Kidney glomerular epithelial cell (primary cell): ENCODE measurements at regions not wholly inside any gene's neighbourhood (a gene's known extent, or its start where the extent isn't known, plus 50 kb on each side); places are given as distances from the start of the nearest gene placed in this dataset.
"Not testable (repeated sequence)": the region's sequence is repeated elsewhere in the genome, so short reads cannot be mapped to it uniquely, and the experiment has no call there.

Experiments used
- DNase-seq: peaks from one replicate; lab custom pipeline; 2025; lab: John Stamatoyannopoulos, UW

DNA sequence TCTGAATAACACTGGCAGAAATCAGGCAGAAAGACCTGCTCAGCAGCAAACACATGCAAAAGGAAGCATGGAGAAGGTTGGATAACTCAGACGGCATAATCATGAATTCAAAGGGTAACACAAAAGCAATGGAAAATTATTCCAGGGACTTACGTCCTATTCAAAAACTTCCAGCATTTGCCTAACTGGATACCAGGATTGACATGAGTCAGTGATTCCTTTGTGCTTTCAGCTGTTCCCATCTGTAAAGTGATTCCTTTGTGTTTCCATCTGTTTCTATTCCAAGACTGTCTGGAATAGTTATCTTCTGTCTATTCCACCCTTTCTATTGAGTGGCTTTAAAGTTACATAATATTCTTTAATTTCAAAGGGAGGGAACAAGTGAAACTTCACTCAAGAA lies 1361.7 kb upstream of the CDH9 start:
- no peak for DNase-seq

DNA sequence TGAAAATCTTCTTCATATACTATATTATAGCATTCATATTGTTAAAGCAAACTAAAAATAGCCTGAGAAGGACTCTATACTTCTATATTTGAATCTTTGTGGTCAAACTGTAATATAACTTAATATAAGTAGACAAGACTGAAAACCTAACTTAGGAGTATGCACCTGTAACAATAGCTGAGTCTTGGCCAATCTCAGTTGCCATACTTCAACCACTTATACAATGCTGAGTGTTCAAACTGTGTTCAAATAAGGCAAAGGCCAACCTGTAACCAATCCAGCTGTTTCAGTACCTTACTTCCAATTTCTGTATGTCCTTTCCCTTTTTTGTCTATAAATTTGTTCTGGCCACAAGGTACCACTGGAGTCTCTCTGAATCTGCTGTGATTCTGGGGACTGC lies 1360.8 kb upstream of the CDH9 start:
- DNase-seq, result no peak

- peak; percentile 57 for DNase-seq
Observed at GRCh38 chr5:28398185-28398584, 1359.8 kb upstream of the CDH9 start.

DNA sequence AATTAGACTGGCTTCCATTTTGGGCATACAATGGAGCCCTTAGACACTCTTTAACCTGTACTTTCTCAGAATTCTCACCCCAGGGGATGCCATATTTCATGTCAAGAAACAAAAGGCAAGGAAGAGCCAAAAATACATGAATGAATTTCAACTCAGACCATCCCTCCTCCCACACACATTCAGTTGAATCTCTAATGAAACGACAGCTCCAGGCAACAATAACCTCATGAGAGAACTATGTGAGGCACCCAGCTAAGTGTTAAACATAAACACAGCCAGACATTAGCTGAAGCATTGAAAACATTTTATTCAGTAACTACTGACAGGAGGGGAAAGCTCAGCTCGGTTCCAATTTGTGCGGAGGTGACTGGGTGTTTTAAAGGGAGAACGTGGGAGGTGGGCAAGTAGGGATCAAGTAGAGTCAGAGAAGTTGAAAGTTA lies 1359.1 kb upstream of the CDH9 start:
- peak; percentile 99 for DNase-seq

GRCh38 chr5:28391277-28391676 lies 1352.9 kb upstream of the CDH9 start:
- no peak for DNase-seq

GRCh38 chr5:28390341-28390740 lies 1352.0 kb upstream of the CDH9 start:
- DNase-seq, result no peak

DNA sequence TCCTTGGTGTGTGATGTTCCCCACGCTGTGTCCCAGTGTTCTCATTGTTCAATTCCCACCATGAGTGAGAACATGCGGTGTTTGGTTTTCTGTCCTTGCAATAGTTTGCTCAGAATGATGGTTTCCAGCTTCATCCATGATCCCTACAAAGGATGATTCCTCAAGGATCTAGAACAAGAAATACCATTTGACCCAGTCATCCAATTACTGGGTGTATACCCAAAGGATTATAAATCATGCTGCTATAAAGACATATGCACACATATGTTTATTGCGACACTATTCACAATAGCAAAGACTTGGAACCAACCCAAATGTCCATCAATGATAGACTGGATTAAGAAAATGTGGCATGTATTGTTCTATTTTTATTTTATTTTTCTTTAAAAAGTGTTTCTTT lies 1351.3 kb upstream of the CDH9 start:
- not testable (repeated sequence) for DNase-seq

DNA sequence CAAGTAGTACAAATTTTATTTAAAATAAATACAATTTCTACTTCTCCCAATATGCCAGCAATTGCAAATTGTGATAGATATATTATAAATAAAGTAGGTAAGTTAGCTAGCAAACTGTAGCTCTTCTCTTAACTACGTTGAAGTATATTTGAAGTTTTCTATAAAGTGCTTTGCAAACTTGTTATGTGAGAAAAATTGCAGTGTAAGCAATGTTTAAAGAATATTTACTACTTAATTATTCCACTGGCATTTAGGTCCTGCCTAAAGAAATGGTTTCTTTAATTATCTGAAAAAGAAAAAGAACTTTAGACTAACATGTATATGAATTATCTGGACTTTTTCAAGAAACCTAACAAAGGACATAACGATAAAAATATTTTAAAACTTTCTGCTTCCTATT lies 1350.0 kb upstream of the CDH9 start:
- no peak for DNase-seq

DNA sequence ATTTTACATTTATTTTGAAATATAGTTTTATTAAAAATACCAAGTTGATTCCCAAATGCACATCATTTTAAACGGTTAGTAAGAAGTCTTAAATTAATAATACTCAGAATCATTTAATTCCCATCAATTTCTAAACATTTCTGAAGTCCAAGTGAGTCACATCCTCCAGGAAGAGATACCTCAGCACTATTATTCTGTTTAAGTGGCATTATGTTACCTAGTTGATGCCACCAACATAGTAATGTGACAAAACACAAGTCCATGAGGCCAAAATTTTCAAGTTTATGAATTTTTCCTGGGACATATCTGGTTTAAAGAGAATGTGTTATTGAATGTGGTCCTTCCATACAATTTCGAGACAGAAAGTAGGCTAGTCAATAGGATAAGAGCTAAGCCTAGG lies 1348.3 kb upstream of the CDH9 start:
- no peak for DNase-seq

- no peak for DNase-seq
Observed at GRCh38 chr5:28380167-28380566, 1341.8 kb upstream of the CDH9 start.

DNA sequence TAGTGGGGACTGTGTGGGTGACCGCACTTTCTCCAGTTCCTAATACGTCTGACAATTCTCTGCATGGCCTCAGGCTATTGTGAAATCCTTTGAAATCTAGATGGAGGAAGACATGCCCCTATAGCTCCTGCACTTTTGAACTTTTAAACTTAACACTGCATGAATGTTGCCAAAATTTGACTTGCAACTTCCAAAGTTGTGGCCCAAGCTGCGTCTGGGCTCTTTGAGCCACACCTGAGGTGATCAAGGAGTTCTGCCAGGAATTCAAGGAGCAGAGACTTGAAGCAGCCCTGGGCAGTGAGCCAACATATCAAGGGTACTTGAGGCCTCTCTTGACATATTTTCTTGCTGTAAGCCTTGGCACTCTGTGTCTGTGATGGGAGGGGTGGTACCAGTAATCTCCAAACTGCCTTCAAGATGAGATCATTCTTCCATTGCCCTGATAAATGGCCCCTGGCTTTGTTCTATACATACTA lies 1336.1 kb upstream of the CDH9 start:
- DNase-seq, result no peak

GRCh38 chr5:28370896-28371295 lies 1332.5 kb upstream of the CDH9 start:
- DNase-seq, result no peak

- DNase-seq, result peak; percentile 25
Observed at GRCh38 chr5:28369418-28369817, 1331.0 kb upstream of the CDH9 start.

- DNase-seq, result no peak
Observed at GRCh38 chr5:28355831-28356230, 1317.4 kb upstream of the CDH9 start.

- no peak for DNase-seq
Observed at GRCh38 chr5:28346696-28347095, 1308.3 kb upstream of the CDH9 start.

- peak; percentile 26 for DNase-seq
Observed at GRCh38 chr5:28344836-28345433, 1306.5 kb upstream of the CDH9 start.

DNA sequence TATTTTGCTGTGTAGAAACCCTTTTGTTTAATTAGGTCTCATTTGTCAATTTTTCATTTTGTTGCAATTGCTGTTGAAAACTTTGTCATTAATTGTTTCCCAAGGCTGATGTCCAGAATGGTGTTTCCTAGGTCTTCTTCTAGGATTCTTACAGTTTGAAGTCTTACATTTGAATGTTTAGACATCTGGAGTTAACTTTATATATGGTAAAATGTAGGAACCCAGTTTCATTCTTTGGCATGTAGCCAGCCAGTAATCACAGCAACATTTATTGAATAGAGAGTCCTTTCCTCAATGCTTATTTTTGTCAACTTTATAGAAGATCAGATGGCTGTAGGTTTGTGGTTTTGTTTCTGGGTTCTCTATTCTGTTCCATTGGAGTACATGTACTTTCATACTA lies 1290.8 kb upstream of the CDH9 start:
- DNase-seq, result no peak

GRCh38 chr5:28328681-28329080 lies 1290.3 kb upstream of the CDH9 start:
- no peak for DNase-seq

DNA sequence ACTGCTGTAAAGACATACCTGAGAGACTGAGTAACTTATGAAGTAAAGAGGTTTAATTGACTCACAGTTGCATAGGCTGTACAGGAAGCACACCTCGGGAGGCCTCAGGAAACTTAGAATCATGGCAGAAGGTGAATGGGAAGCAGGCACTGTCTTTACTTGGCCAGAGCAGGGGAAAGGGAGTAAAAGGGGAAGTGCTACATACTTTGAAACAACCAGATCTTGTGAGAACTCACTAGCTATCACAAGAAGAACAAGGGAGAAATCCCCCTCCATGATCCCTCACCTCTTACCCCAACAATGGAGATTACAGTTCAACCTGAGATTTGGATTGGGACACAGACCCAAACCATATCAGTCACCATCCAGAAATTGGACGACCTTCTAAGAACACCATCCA lies 1285.8 kb upstream of the CDH9 start:
- DNase-seq, result no peak

GRCh38 chr5:28313953-28314352 lies 1275.6 kb upstream of the CDH9 start:
- DNase-seq, result no peak

- DNase-seq, result no peak
Observed at GRCh38 chr5:28313321-28313951, 1275.0 kb upstream of the CDH9 start.

DNA sequence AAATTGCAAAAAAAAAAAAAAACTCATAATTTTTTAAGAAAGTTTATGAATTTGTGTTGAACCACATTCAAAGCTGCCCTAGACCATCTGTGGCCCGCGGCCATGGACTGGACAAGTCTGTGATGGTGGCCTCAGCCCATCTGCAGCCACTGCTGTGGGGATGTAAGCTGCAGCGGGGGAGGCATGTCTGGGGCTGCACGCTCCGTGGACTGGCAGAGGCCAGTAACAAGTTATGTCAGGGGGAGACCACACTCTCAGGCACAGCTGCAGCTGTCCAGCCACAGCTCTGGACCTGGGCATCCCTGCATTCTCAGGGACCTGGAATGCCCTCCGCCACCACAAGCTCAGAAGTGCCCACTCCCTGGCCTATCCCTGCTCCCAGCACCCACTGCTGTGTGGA lies 1272.3 kb upstream of the CDH9 start:
- DNase-seq, result no peak

DNA sequence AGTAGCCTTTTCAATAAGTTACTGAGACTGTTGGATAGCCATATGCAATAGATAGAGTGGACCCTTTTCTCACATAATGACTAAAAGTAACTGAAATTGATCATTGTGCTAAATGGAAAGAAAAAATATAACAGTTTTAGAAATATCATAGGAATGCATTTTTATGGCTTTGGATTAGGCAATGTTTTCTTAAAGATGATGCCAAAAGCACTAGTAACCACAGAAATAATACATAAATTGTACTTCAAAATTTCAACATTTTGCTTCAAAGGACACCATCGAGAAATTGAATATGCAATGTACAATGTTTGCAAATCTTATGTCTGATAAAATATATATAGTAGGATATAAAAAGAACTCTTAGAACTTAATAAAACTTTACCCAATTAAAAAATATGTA lies 1267.5 kb upstream of the CDH9 start:
- no peak for DNase-seq

GRCh38 chr5:28301712-28302111 lies 1263.3 kb upstream of the CDH9 start:
- peak; percentile 34 for DNase-seq
